ENCODE measurements at regions not wholly inside any gene's neighbourhood (a gene's known extent, or its start where the extent isn't known, plus 50 kb on each side); places are given as distances from the start of the nearest gene placed in this dataset.
A peak's percentile ranks its signal among the peaks of the same experiment; 100 is the strongest.

GRCh38 chr21:31397030-31397429 lies 53.0 kb upstream of the TIAM1 start:
- Histone ChIP-seq H3K9me3 (ENCODE audit: control insufficient read depth, low read length) (no peaks in the 10 kb centered on the region), H3K4me3 (ENCODE audit: low read length) (no peak overlapping the region), H3K4me1 (ENCODE audit: control insufficient read depth, insufficient read depth, low read length) (peaks cover 14% of the 10 kb centered on the region), H3K27ac (ENCODE audit: low read depth, low read length) (no peak overlapping the region), H3K36me3 (ENCODE audit: control insufficient read depth, insufficient read depth, low read length) (no peaks in the 10 kb centered on the region), H3K9ac (ENCODE audit: extremely low read depth, low read length, poor library complexity, severe bottlenecking) (no peak overlapping the region), H3K27me3 (ENCODE audit: control insufficient read depth, insufficient read depth, low read length, poor library complexity, severe bottlenecking) (no peaks in the 10 kb centered on the region)
- Mint-ChIP-seq H3K4me3 (no peak overlapping the region), H3K4me1 (peaks cover 24% of the 10 kb centered on the region), H3K27me3 (ENCODE audit: insufficient read depth) (no peaks in the 10 kb centered on the region), H3K27ac (no peak overlapping the region), H3K36me3 (ENCODE audit: low read depth) (no peaks in the 10 kb centered on the region), H3K9me3 (no peaks in the 10 kb centered on the region)
- 94% methylated on average over 4 to 5 of the region's 5 CpGs for WGBS, 2 experiments (ENCODE audit: insufficient coverage in 1 of 2, insufficient read length in 1 of 2)
- DNase-seq = no peak
- TF ChIP-seq CTCF (conservative IDR thresholded peaks at IDR 0.05) = no peak

- no peak overlapping the region for H3K27ac ChIP-seq (ENCODE audit: low read depth, low read length)
- 97% methylated on average over 3 of the region's 4 CpGs; no CpG with 5 or more reads in 1 of the 2 experiments for WGBS, 2 experiments (ENCODE audit: insufficient coverage in 1 of 2, insufficient read length in 1 of 2)
- no peaks in the 10 kb centered on the region for H3K36me3 ChIP-seq (ENCODE audit: control insufficient read depth, insufficient read depth, low read length)
- H3K27me3 ChIP-seq (ENCODE audit: control insufficient read depth, insufficient read depth, low read length, poor library complexity, severe bottlenecking) = no peaks in the 10 kb centered on the region
- Mint-ChIP-seq H3K4me3 (no peak overlapping the region), H3K27me3 (ENCODE audit: insufficient read depth) (no peaks in the 10 kb centered on the region), H3K4me1 (peaks cover 24% of the 10 kb centered on the region), H3K36me3 (ENCODE audit: low read depth) (no peaks in the 10 kb centered on the region), H3K9me3 (no peaks in the 10 kb centered on the region), H3K27ac (no peak overlapping the region)
- no peak for DNase-seq
- TF ChIP-seq CTCF (conservative IDR thresholded peaks at IDR 0.05) = no peak
- peaks cover 14% of the 10 kb centered on the region for H3K4me1 ChIP-seq (ENCODE audit: control insufficient read depth, insufficient read depth, low read length)
- H3K9ac ChIP-seq (ENCODE audit: extremely low read depth, low read length, poor library complexity, severe bottlenecking) = no peak overlapping the region
- H3K4me3 ChIP-seq (ENCODE audit: low read length) = no peak overlapping the region
- no peaks in the 10 kb centered on the region for H3K9me3 ChIP-seq (ENCODE audit: control insufficient read depth, low read length)
Observed at GRCh38 chr21:31396399-31396798, 52.3 kb upstream of the TIAM1 start.

- Histone ChIP-seq H3K4me3 (ENCODE audit: low read length) (no peak overlapping the region), H3K4me1 (ENCODE audit: control insufficient read depth, insufficient read depth, low read length) (peaks cover 14% of the 10 kb centered on the region), H3K9me3 (ENCODE audit: control insufficient read depth, low read length) (no peaks in the 10 kb centered on the region), H3K36me3 (ENCODE audit: control insufficient read depth, insufficient read depth, low read length) (no peaks in the 10 kb centered on the region), H3K27ac (ENCODE audit: low read depth, low read length) (peak overlapping the region; percentile 39), H3K9ac (ENCODE audit: extremely low read depth, low read length, poor library complexity, severe bottlenecking) (no peak overlapping the region), H3K27me3 (ENCODE audit: control insufficient read depth, insufficient read depth, low read length, poor library complexity, severe bottlenecking) (no peaks in the 10 kb centered on the region)
- H3K36me3 Mint-ChIP-seq (ENCODE audit: low read depth) = no peaks in the 10 kb centered on the region
- no peaks in the 10 kb centered on the region for H3K27me3 Mint-ChIP-seq (ENCODE audit: insufficient read depth)
- peaks cover 24% of the 10 kb centered on the region for H3K4me1 Mint-ChIP-seq
- WGBS, 2 experiments (ENCODE audit: insufficient coverage in 1 of 2, insufficient read length in 1 of 2) = 90 to 97% methylated on average over 2 of the region's 2 CpGs
- H3K9me3 Mint-ChIP-seq = no peaks in the 10 kb centered on the region
- no peak for TF ChIP-seq CTCF (conservative IDR thresholded peaks at IDR 0.05)
- no peak for DNase-seq
- no peak overlapping the region for H3K27ac Mint-ChIP-seq
- no peak overlapping the region for H3K4me3 Mint-ChIP-seq
Observed at GRCh38 chr21:31395791-31396190, 51.7 kb upstream of the TIAM1 start.

Measured in endodermal cell (in vitro differentiated cells).